Left lung (tissue), 4 donors: ENCODE measurements at regions not wholly inside any gene's neighbourhood (a gene's known extent, or its start where the extent isn't known, plus 50 kb on each side); places are given as distances from the start of the nearest gene placed in this dataset.

Experiments
- ATAC-seq: fragments of 200-7000 bp; cut with Tn5 transposase; one replicate; pipeline ENCODE4 v1.9.1; 2020; ENCODE audit warnings: moderate library complexity
- DNase-seq, 4 donors: peaks; one replicate each; pipeline ENCODE4 v3.0.0-alpha.2; 2013 to 2020
- H3K27ac ChIP-seq, 2 donors: fragments of 200-600 bp; sonication (generic) in 1 of 2; one replicate each; pipeline versions ENCODE4 v1.5.0 to v1.8.0; 2020 to 2021
- H3K27me3 ChIP-seq, 2 donors: fragments of 200-600 bp; sonication (generic) in 1 of 2; one replicate each; pipeline versions ENCODE4 v1.5.0 to v1.8.0; 2020 to 2021
- H3K36me3 ChIP-seq, 2 donors: fragments of 200-600 bp; sonication (generic) in 1 of 2; one replicate each; pipeline versions ENCODE4 v1.5.0 to v1.8.0; 2020 to 2021
- H3K4me1 ChIP-seq, 2 donors: fragments of 200-600 bp; one replicate each; pipeline ENCODE4 v1.8.0; 2021
- H3K4me3 ChIP-seq, 2 donors: fragments of 200-600 bp; sonication (generic) in 1 of 2; one replicate each; pipeline versions ENCODE4 v1.5.0 to v1.8.0; 2020 to 2021; ENCODE audit warnings: mild to moderate bottlenecking in 1 of 2
- H3K9me3 ChIP-seq, 2 donors: fragments of 200-600 bp; sonication (generic) in 1 of 2; one replicate each; pipeline versions ENCODE4 v1.5.0 to v1.8.0; 2020 to 2021
- CTCF ChIP-seq, 2 donors: fragments of 200-600 bp; sonication (generic) in 1 of 2; IDR thresholded peaks; one replicate each; pipeline versions ENCODE4 v1.5.0 to v1.8.0; 2021; ENCODE audit warnings: antibody characterized with exemption in 2 of 2
- intact Hi-C, 2 donors: fragments of 100-400 bp; cut with DNase I; formaldehyde crosslinking; loops; one replicate each; pipeline versions ENCODE4 v1.11.2 to v1.14.2; 2022
- donor health status: DM: no; HTN: yes; CAD: no.
- donor health status: DM: no; HTN: no; CAD: no.

DNA sequence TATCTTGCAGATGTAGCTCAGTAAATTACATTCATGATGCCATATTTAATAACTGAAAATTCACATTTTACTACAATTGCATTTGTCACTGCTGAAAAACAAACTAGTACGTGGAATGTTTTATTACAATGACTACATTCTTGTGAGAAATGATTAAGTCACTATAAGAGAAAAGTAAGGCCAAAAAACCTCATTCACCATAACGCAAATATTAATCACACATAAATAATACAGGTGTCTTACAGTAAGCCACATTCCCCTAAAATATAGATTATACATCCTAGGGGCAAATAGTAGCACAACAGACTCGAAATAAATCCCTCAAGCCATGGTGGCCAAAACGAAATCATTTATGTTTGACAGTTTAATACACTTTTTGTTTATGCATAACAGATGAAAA, 460.6 kb downstream of the NR4A2 start:
- no peak for ATAC-seq
- Histone ChIP-seq H3K9me3 (peaks cover 0 to 25% of the 10 kb centered on the region in 2 donors), H3K36me3 (no peaks in the 10 kb centered on the region), H3K4me1 (no peaks in the 10 kb centered on the region), H3K4me3 (no peak overlapping the region), H3K27me3 (no peaks in the 10 kb centered on the region), H3K27ac (no peak overlapping the region)
- intact Hi-C loops = no loop called here
- DNase-seq = no peak
- TF ChIP-seq CTCF (IDR thresholded peaks at IDR 0.05) = no peak

DNA sequence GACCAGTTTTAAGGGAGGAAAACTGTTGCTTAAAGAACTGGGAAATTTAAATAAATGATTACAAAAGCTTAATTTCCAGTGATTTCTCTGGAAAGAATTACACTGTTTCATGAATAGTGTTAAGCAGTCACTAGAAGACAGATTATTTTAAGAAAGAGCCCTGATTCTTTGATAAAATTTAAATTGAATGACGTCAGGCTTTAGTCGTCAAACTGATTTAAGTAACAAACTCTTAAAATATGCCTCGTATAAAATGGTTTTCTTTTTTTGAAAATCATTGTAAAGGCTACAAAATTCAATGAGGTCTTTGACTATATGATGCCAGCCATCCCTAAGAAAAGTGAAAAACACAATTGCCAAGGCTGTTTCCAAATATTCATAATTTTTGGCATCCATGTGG, 465.0 kb downstream of the NR4A2 start:
- no peaks in the 10 kb centered on the region for H3K36me3 ChIP-seq
- DNase-seq (no peak), ATAC-seq (no peak)
- no peaks in the 10 kb centered on the region for H3K9me3 ChIP-seq
- H3K27ac ChIP-seq = no peak overlapping the region
- H3K4me1 ChIP-seq = no peaks in the 10 kb centered on the region
- H3K4me3 ChIP-seq = no peak overlapping the region
- TF ChIP-seq CTCF (IDR thresholded peaks at IDR 0.05) = no peak
- intact Hi-C loops = no loop called here
- H3K27me3 ChIP-seq = no peaks in the 10 kb centered on the region

GRCh38 chr2:155866477-155866876, 466.0 kb downstream of the NR4A2 start:
- H3K27me3 ChIP-seq = no peaks in the 10 kb centered on the region
- H3K9me3 ChIP-seq = no peaks in the 10 kb centered on the region
- H3K4me1 ChIP-seq = no peaks in the 10 kb centered on the region
- no peak for ATAC-seq
- no peak for TF ChIP-seq CTCF (IDR thresholded peaks at IDR 0.05)
- H3K27ac ChIP-seq = no peak overlapping the region
- no peaks in the 10 kb centered on the region for H3K36me3 ChIP-seq
- intact Hi-C loops = no loop called here
- no peak for DNase-seq
- no peak overlapping the region for H3K4me3 ChIP-seq

GRCh38 chr2:155852156-155852555, 480.4 kb downstream of the NR4A2 start:
- ATAC-seq (no peak), DNase-seq (no peak)
- no peaks in the 10 kb centered on the region for H3K27me3 ChIP-seq
- H3K36me3 ChIP-seq = no peaks in the 10 kb centered on the region
- TF ChIP-seq CTCF (IDR thresholded peaks at IDR 0.05) = no peak
- intact Hi-C loops = no loop called here
- no peak overlapping the region for H3K4me3 ChIP-seq
- no peak overlapping the region for H3K27ac ChIP-seq
- no peaks in the 10 kb centered on the region for H3K9me3 ChIP-seq
- no peaks in the 10 kb centered on the region for H3K4me1 ChIP-seq

GRCh38 chr2:155846259-155846658, 486.3 kb downstream of the NR4A2 start:
- DNase-seq = no peak
- H3K27ac ChIP-seq = no peak overlapping the region
- no peaks in the 10 kb centered on the region for H3K36me3 ChIP-seq
- H3K9me3 ChIP-seq = no peaks in the 10 kb centered on the region
- no peaks in the 10 kb centered on the region for H3K4me1 ChIP-seq
- no peak for ATAC-seq
- no peak overlapping the region for H3K4me3 ChIP-seq
- H3K27me3 ChIP-seq = no peaks in the 10 kb centered on the region
- intact Hi-C loops = no loop called here
- TF ChIP-seq CTCF (IDR thresholded peaks at IDR 0.05) = no peak
